H1 (cell line): ENCODE measurements at regions not wholly inside any gene's neighbourhood (a gene's known extent, or its start where the extent isn't known, plus 50 kb on each side); places are given as distances from the start of the nearest gene placed in this dataset.
"Not testable (repeated sequence)": the region's sequence is repeated elsewhere in the genome, so short reads cannot be mapped to it uniquely, and the experiment has no call there.

Experiments
- CTCF ChIA-PET: fragments of 300-600 bp; sonication (Branson Sonifier 250); formaldehyde crosslinking; loops from one replicate; lab custom pipeline; 2021; ENCODE audit not compliant: partially characterized antibody; lab: Charles Lee
- POLR2A ChIA-PET: fragments of 300-600 bp; sonication (Branson Sonifier 250); formaldehyde crosslinking; loops from one replicate; lab custom pipeline; 2021; ENCODE audit warnings: inconsistent platforms; ENCODE audit not compliant: partially characterized antibody; lab: Charles Lee
- DNase-seq, 2 experiments: peaks; one replicate each; pipeline versions ENCODE4 v3.0.0 to v3.0.0-alpha.2; 2010 to 2022; ENCODE audit warnings: low spot score in 2 of 2, low read depth in 1 of 2, mixed read lengths in 1 of 2
- FAIRE-seq: peaks from 2 replicates; lab custom pipeline; 2011; peaks lifted over from hg19 to GRCh38; lab: Jason Lieb, UNC
- H2AFZ ChIP-seq: 2 replicates; pipeline ENCODE4 v1.8.1; 2012; ENCODE audit warnings: low read length, inconsistent platforms
- H2AK5ac ChIP-seq: 2 replicates; pipeline ENCODE4 v1.6.1; 2013; ENCODE audit warnings: low read depth, low read length
- H2BK120ac ChIP-seq: replicated peaks from 2 replicates; pipeline ENCODE3; 2013; ENCODE audit warnings: low read depth, low read length, inconsistent platforms
- H2BK12ac ChIP-seq: 2 replicates; pipeline ENCODE4 v1.6.1; 2013; ENCODE audit warnings: low read depth, low read length
- H2BK15ac ChIP-seq: 2 replicates; pipeline ENCODE4 v1.6.1; 2013; ENCODE audit warnings: low read length
- H2BK20ac ChIP-seq: 2 replicates; pipeline ENCODE4 v1.6.1; 2013; ENCODE audit warnings: low read length
- H2BK5ac ChIP-seq: 2 replicates; pipeline ENCODE4 v1.6.1; 2013; ENCODE audit warnings: low read depth, low read length
- H3K14ac ChIP-seq: 2 replicates; pipeline ENCODE4 v1.6.1; 2013; ENCODE audit warnings: inconsistent platforms; ENCODE audit not compliant: insufficient read length
- H3K18ac ChIP-seq: 2 replicates; pipeline ENCODE4 v1.6.1; 2013; ENCODE audit warnings: low read length; ENCODE audit errors: extremely low read depth
- H3K23ac ChIP-seq: 2 replicates; pipeline ENCODE4 v1.6.1; 2013; ENCODE audit warnings: inconsistent platforms; ENCODE audit not compliant: insufficient read length
- H3K23me2 ChIP-seq: 2 replicates; pipeline ENCODE4 v1.6.1; 2013; ENCODE audit warnings: low read depth, low read length
- H3K27ac ChIP-seq: 2 replicates; pipeline ENCODE4 v1.6.1; 2011; ENCODE audit warnings: low read depth, low read length, inconsistent platforms
- H3K27me3 ChIP-seq, 4 experiments: replicated peaks in 1 of 4; 1 replicate in 1 of 4; 2 replicates in 3 of 4; pipeline versions ENCODE4 v1.6.1 to v1.8.1; 2011 to 2013; ENCODE audit warnings: low read length in 3 of 4, mild to moderate bottlenecking in 3 of 4, inconsistent platforms in 2 of 4, mixed read lengths in 2 of 4, moderate library complexity in 1 of 4; ENCODE audit not compliant: control insufficient read depth in 3 of 4, insufficient read depth in 3 of 4; ENCODE audit errors: extremely low read depth in 1 of 4
- H3K36me3 ChIP-seq, 4 experiments: 2 replicates each; pipeline versions ENCODE4 v1.6.1 to v1.8.1; 2011 to 2013; ENCODE audit warnings: mild to moderate bottlenecking in 4 of 4, low read length in 3 of 4, moderate library complexity in 2 of 4, control low read depth in 1 of 4, inconsistent platforms in 1 of 4; ENCODE audit not compliant: insufficient read depth in 4 of 4, control insufficient read depth in 2 of 4
- H3K4ac ChIP-seq: replicated peaks from 2 replicates; pipeline ENCODE3; 2013; ENCODE audit warnings: low read length, low read depth, mixed read lengths, inconsistent platforms; ENCODE audit not compliant: insufficient read length
- H3K4me1 ChIP-seq, 4 experiments: replicated peaks in 1 of 4; 1 replicate in 1 of 4; 2 replicates in 3 of 4; pipeline versions ENCODE4 v1.6.1 to v1.8.1; 2011 to 2013; ENCODE audit warnings: low read length in 3 of 4, inconsistent platforms in 2 of 4, mixed read lengths in 1 of 4; ENCODE audit not compliant: insufficient read depth in 4 of 4, control insufficient read depth in 3 of 4
- H3K4me2 ChIP-seq, 2 experiments: 2 replicates each; pipeline versions ENCODE4 v1.6.1 to v1.8.1; 2011 to 2013; ENCODE audit warnings: low read depth in 2 of 2, low read length in 2 of 2, control low read depth in 1 of 2, inconsistent platforms in 1 of 2, mild to moderate bottlenecking in 1 of 2; ENCODE audit not compliant: insufficient read depth in 1 of 2
- H3K4me3 ChIP-seq, 4 experiments: fragments of 200-600, 300-600 bp in 1 of 4; sonication (generic), shearing (Covaris generic), sonication (Bioruptor Twin) in 1 of 4; 2 replicates each; pipeline versions ENCODE4 v1.5.1 to v1.8.1; 2011 to 2016; ENCODE audit warnings: low read length in 4 of 4, low read depth in 3 of 4, control low read depth in 2 of 4, inconsistent platforms in 2 of 4, mild to moderate bottlenecking in 2 of 4, mixed read lengths in 1 of 4, moderate library complexity in 1 of 4; ENCODE audit not compliant: insufficient read depth in 2 of 4; ENCODE audit errors: extremely low read depth in 1 of 4
- H3K56ac ChIP-seq: replicated peaks from 2 replicates; pipeline ENCODE3; 2013; ENCODE audit warnings: low read depth, mild to moderate bottlenecking, mixed read lengths, low read length, inconsistent platforms; ENCODE audit not compliant: insufficient read length
- H3K79me1 ChIP-seq: 2 replicates; pipeline ENCODE4 v1.6.1; 2013; ENCODE audit warnings: low read depth, low read length, control low read depth
- H3K79me2 ChIP-seq, 2 experiments: 2 replicates each; pipeline versions ENCODE4 v1.6.1 to v1.8.1; 2012 to 2013; ENCODE audit warnings: low read length in 2 of 2, mild to moderate bottlenecking in 2 of 2, inconsistent platforms in 1 of 2; ENCODE audit not compliant: insufficient read depth in 2 of 2, control insufficient read depth in 1 of 2
- H3K9ac ChIP-seq, 4 experiments: replicated peaks in 1 of 4; 1 replicate in 1 of 4; 2 replicates in 3 of 4; pipeline versions ENCODE4 v1.6.1 to v1.8.1; 2011 to 2013; ENCODE audit warnings: low read depth in 3 of 4, low read length in 3 of 4, control low read depth in 2 of 4, mild to moderate bottlenecking in 2 of 4, moderate library complexity in 2 of 4, inconsistent platforms in 1 of 4; ENCODE audit errors: extremely low read depth in 1 of 4
- H3K9me3 ChIP-seq, 2 experiments: 2 replicates each; pipeline versions ENCODE4 v1.6.1 to v1.8.1; 2012 to 2013; ENCODE audit warnings: mild to moderate bottlenecking in 2 of 2, moderate library complexity in 2 of 2, control low read depth in 1 of 2, inconsistent platforms in 1 of 2, low read depth in 1 of 2, low read length in 1 of 2, mixed read lengths in 1 of 2; ENCODE audit not compliant: insufficient read depth in 2 of 2
- H4K20me1 ChIP-seq, 2 experiments: replicated peaks in 1 of 2; 2 replicates each; pipeline versions ENCODE3 to v1.8.1; 2011 to 2013; ENCODE audit warnings: inconsistent platforms in 2 of 2, low read length in 2 of 2, mild to moderate bottlenecking in 1 of 2; ENCODE audit not compliant: insufficient read depth in 2 of 2, control insufficient read depth in 1 of 2
- H4K5ac ChIP-seq: 2 replicates; pipeline ENCODE4 v1.6.1; 2013; ENCODE audit warnings: low read length, low read depth, mixed read lengths, inconsistent platforms; ENCODE audit not compliant: insufficient read length
- H4K8ac ChIP-seq: 2 replicates; pipeline ENCODE4 v1.8.0; 2013; ENCODE audit warnings: mild to moderate bottlenecking, moderate library complexity, low read length, inconsistent platforms; ENCODE audit not compliant: insufficient read depth; ENCODE audit errors: extremely low read depth
- H4K91ac ChIP-seq: replicated peaks from 2 replicates; pipeline ENCODE3; 2013; ENCODE audit warnings: low read length, mixed read lengths, inconsistent platforms; ENCODE audit not compliant: insufficient read length
- WGBS, 2 experiments: shearing (Covaris generic) in 1 of 2; methylation state at CpG; one replicate each; pipeline versions ENCODE4 v1.1.6 to v1.1.7; 2013 to 2015; ENCODE audit warnings: low lambda C conversion rate in 2 of 2, mixed read lengths in 2 of 2, inconsistent platforms in 1 of 2, low coverage in 1 of 2, missing lambda C conversion rate in 1 of 2; ENCODE audit not compliant: insufficient replicate concordance in 2 of 2, insufficient coverage in 1 of 2, insufficient read length in 1 of 2; ENCODE audit errors: extremely low coverage in 1 of 2, missing lambda C conversion rate in 1 of 2; 5-methylcytosine and 5-hydroxymethylcytosine counted together

DNA sequence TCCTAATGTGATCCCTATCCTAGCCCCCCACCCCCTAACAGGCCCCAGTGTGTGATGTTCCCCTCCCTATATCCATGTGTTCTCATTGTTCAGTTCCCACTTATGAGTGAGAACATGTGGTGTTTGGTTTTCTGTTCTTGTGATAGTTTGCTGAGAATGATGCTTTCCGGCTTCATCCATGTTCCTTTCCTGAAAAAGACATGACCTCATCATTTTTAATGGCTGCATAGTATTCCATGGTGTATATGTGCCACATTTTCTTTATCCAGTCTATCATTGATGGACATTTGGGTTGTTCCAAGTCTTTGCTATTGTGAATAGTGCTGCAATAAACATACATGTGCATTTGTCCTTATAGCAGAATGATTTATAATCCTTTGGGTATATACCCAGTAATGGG, 214.4 kb upstream of the RAI14 start:
- FAIRE-seq, H2BK5ac ChIP-seq, H2AK5ac ChIP-seq, H3K27ac ChIP-seq, H4K5ac ChIP-seq, H3K4me3 ChIP-seq, H2BK120ac ChIP-seq, H3K23me2 ChIP-seq, H3K36me3 ChIP-seq, H3K14ac ChIP-seq, POLR2A ChIA-PET, H2BK20ac ChIP-seq, H4K20me1 ChIP-seq, H3K23ac ChIP-seq, H3K4me1 ChIP-seq, H2BK12ac ChIP-seq, H4K8ac ChIP-seq, H3K9me3 ChIP-seq, H3K56ac ChIP-seq, H3K18ac ChIP-seq, H3K9ac ChIP-seq, H3K79me2 ChIP-seq, H3K4ac ChIP-seq, H2BK15ac ChIP-seq, H3K4me2 ChIP-seq, H2AFZ ChIP-seq, H3K79me1 ChIP-seq, H4K91ac ChIP-seq, DNase-seq, H3K27me3 ChIP-seq: not testable (repeated sequence)
- CTCF ChIA-PET, result interaction anchor here (3.5 kb wide), 1 partner anchor 10 kb away, joined by 26 read pairs; no protein-coding TSS in a partner anchor
- 79% methylated on average over 1 of the region's 1 CpG; no CpG with 5 or more reads in 1 of the 2 experiments for WGBS, 2 experiments
